B cell (primary cell): ENCODE measurements at regions not wholly inside any gene's neighbourhood (a gene's known extent, or its start where the extent isn't known, plus 50 kb on each side); places are given as distances from the start of the nearest gene placed in this dataset.

Experiments used
- ATAC-seq: fragments of 200-7000 bp; cut with Tn5 transposase; one replicate; pipeline ENCODE4 v1.10.0; 2021; ENCODE audit warnings: low read depth, mild to moderate bottlenecking, moderate number of reproducible peaks, moderate library complexity
- CTCF ChIA-PET: fragments of 350-600 bp; sonication (Branson Sonifier 250); formaldehyde crosslinking; loops from one replicate; lab custom pipeline; 2021; ENCODE audit warnings: antibody characterized with exemption, inconsistent platforms; lab: Charles Lee
- POLR2A ChIA-PET: fragments of 350-600 bp; sonication (Branson Sonifier 250); formaldehyde crosslinking; loops from one replicate; lab custom pipeline; 2021; ENCODE audit warnings: antibody characterized with exemption; lab: Charles Lee
- DNase-seq: peaks from one replicate; pipeline ENCODE4 v3.0.0; 2013
- H2AFZ ChIP-seq: 2 replicates; pipeline ENCODE4 v1.6.1; 2012; ENCODE audit warnings: mild to moderate bottlenecking, low read depth, low read length; ENCODE audit not compliant: insufficient read depth, poor library complexity, severe bottlenecking
- H3K27ac ChIP-seq, 2 donors: 1 replicate in 1 of 2; 2 replicates in 1 of 2; pipeline ENCODE4 v1.5.1; 2012 to 2013; ENCODE audit warnings: low read length in 2 of 2, mild to moderate bottlenecking in 2 of 2, moderate library complexity in 1 of 2
- H3K27me3 ChIP-seq, 4 experiments: fragments of 200-600 bp in 1 of 4; sonication (generic) in 1 of 4; replicated peaks in 1 of 4; 1 replicate in 2 of 4; 2 replicates in 2 of 4; pipeline versions ENCODE4 v1.6.1 to v1.7.0; 2013 to 2016; ENCODE audit warnings: low read length in 3 of 4, mild to moderate bottlenecking in 2 of 4, mixed read lengths in 1 of 4, moderate library complexity in 1 of 4; ENCODE audit not compliant: insufficient read depth in 4 of 4, control insufficient read depth in 3 of 4; ENCODE audit errors: control extremely low read depth in 1 of 4
- H3K36me3 ChIP-seq, 2 experiments: replicated peaks in 1 of 2; 1 replicate in 1 of 2; 2 replicates in 1 of 2; pipeline versions ENCODE4 v1.6.1 to v1.7.1; 2013; ENCODE audit warnings: low read length in 1 of 2; ENCODE audit not compliant: insufficient read depth in 2 of 2, control insufficient read depth in 1 of 2; ENCODE audit errors: control extremely low read depth in 1 of 2, extremely low read depth in 1 of 2
- H3K4me1 ChIP-seq, 2 donors: fragments of 200-600 bp in 1 of 2; sonication (generic) in 1 of 2; 1 replicate in 1 of 2; 2 replicates in 1 of 2; pipeline versions ENCODE4 v1.5.1 to v1.6.1; 2013 to 2017; ENCODE audit warnings: low read length in 2 of 2; ENCODE audit not compliant: control insufficient read depth in 2 of 2, insufficient read depth in 2 of 2
- H3K4me2 ChIP-seq: replicated peaks from 2 replicates; pipeline ENCODE3; 2012; ENCODE audit warnings: mild to moderate bottlenecking, low read depth, low read length; ENCODE audit not compliant: poor library complexity, severe bottlenecking
- H3K4me3 ChIP-seq, 5 experiments: fragments of 200-600 bp in 1 of 5; sonication (generic) in 1 of 5; 1 replicate in 3 of 5; 2 replicates in 2 of 5; pipeline versions ENCODE4 v1.5.1 to v1.7.0; 2011 to 2016; ENCODE audit warnings: low read length in 4 of 5, mild to moderate bottlenecking in 4 of 5, low read depth in 2 of 5, control low read depth in 1 of 5, moderate library complexity in 1 of 5; ENCODE audit not compliant: insufficient read depth in 1 of 5; ENCODE audit errors: control extremely low read depth in 1 of 5, extremely low read depth in 1 of 5
- H3K79me2 ChIP-seq: fragments of 200-600 bp; sonication (generic); one replicate; pipeline ENCODE4 v1.6.0; 2016; ENCODE audit warnings: low read length; ENCODE audit not compliant: control insufficient read depth, insufficient read depth
- H3K9ac ChIP-seq: fragments of 200-600 bp; sonication (generic); 2 replicates; pipeline ENCODE4 v1.6.1; 2017; ENCODE audit warnings: mild to moderate bottlenecking, low read length, moderate library complexity
- H3K9me3 ChIP-seq, 3 donors: one replicate each; pipeline versions ENCODE4 v1.6.1 to v1.7.1; 2013; ENCODE audit warnings: low read length in 2 of 3; ENCODE audit not compliant: control insufficient read depth in 2 of 3, insufficient read depth in 1 of 3; ENCODE audit errors: control extremely low read depth in 1 of 3
- H4K20me1 ChIP-seq: 2 replicates; pipeline ENCODE4 v1.6.0; 2012; ENCODE audit warnings: mild to moderate bottlenecking, low read length; ENCODE audit not compliant: insufficient read depth, control insufficient read depth, poor library complexity, severe bottlenecking
- H3K27ac Mint-ChIP-seq: one replicate; pipeline ENCODE4 v1.8.0; 2021; ENCODE audit warnings: mixed read lengths
- H3K27me3 Mint-ChIP-seq: one replicate; pipeline ENCODE4 v1.8.0; 2021; ENCODE audit warnings: mixed read lengths
- H3K4me1 Mint-ChIP-seq: one replicate; pipeline ENCODE4 v1.8.0; 2021; ENCODE audit warnings: mixed read lengths
- H3K4me3 Mint-ChIP-seq: one replicate; pipeline ENCODE4 v1.8.0; 2021; ENCODE audit warnings: mixed read lengths
- H3K9me3 Mint-ChIP-seq: one replicate; pipeline ENCODE4 v1.8.0; 2022; ENCODE audit warnings: mixed read lengths; ENCODE audit not compliant: insufficient read depth
- CTCF ChIP-seq: fragments of 200-600 bp; IDR thresholded peaks from one replicate; pipeline ENCODE4 v1.8.0; 2022; ENCODE audit warnings: antibody characterized with exemption, mild to moderate bottlenecking
- EZH2 ChIP-seq: IDR thresholded peaks from 2 replicates; pipeline ENCODE4 v1.6.1; 2012; ENCODE audit warnings: borderline replicate concordance, low read depth, mild to moderate bottlenecking, moderate library complexity, low read length; ENCODE audit not compliant: insufficient read depth, poor library complexity, severe bottlenecking
- WGBS: methylation state at CpG from one replicate; pipeline ENCODE4 v1.1.5; 2013; ENCODE audit warnings: missing lambda C conversion rate; ENCODE audit not compliant: insufficient coverage; 5-methylcytosine and 5-hydroxymethylcytosine counted together
- intact Hi-C: fragments of 100-400 bp; cut with micrococcal nuclease; formaldehyde crosslinking; loops from one replicate; pipeline ENCODE4 v1.10.0; 2022

- no peak overlapping the region for H3K27ac Mint-ChIP-seq
- intact Hi-C loops: no loop called here
- no peaks in the 10 kb centered on the region for H4K20me1 ChIP-seq
These were observed 84.1 kb downstream of the DNAAF9 start for GRCh38 chr20:3323398-3323797.

More at GRCh38 chr20:3323398-3323797, 84.1 kb downstream of the DNAAF9 start:
- POLR2A ChIA-PET: no interaction called here
- Mint-ChIP-seq H3K9me3 (no peaks in the 10 kb centered on the region), H3K27me3 (no peaks in the 10 kb centered on the region), H3K4me1 (no peaks in the 10 kb centered on the region), H3K4me3 (no peak overlapping the region)
- DNase-seq (no peak), ATAC-seq (no peak)
- H3K27ac ChIP-seq: no peak overlapping the region
- no peaks in the 10 kb centered on the region for H3K9me3 ChIP-seq
- no peak overlapping the region for H3K4me3 ChIP-seq
- H3K4me2 ChIP-seq: no peak overlapping the region
- CTCF ChIA-PET: no interaction called here
- H3K36me3 ChIP-seq: peaks cover 0 to 6% of the 10 kb centered on the region in 2 experiments
- 86% methylated on average over 5 of the region's 5 CpGs for WGBS
- TF ChIP-seq EZH2 (no peak), CTCF (no peak)
- H3K9ac ChIP-seq: no peak overlapping the region
- no peaks in the 10 kb centered on the region for H3K4me1 ChIP-seq
- no peaks in the 10 kb centered on the region for H3K27me3 ChIP-seq
- H3K79me2 ChIP-seq: no peaks in the 10 kb centered on the region
- H2AFZ ChIP-seq: no peak overlapping the region
